GM12873 (cell line): ENCODE measurements at regions not wholly inside any gene's neighbourhood (a gene's known extent, or its start where the extent isn't known, plus 50 kb on each side); places are given as distances from the start of the nearest gene placed in this dataset.

ENCODE experiments used
- CTCF ChIP-seq: IDR thresholded peaks from 2 replicates; pipeline ENCODE4 v1.5.1; 2012; ENCODE audit warnings: low read depth, mild to moderate bottlenecking, moderate library complexity, low read length, control low read depth; ENCODE audit not compliant: insufficient read depth; ENCODE audit errors: missing control alignments

- TF ChIP-seq CTCF, result no peak
Observed at GRCh38 chr9:1538301-1538700, 476.8 kb upstream of the SMARCA2 start.

- TF ChIP-seq CTCF, result no peak
Observed at GRCh38 chr9:1539216-1539615, 475.9 kb upstream of the SMARCA2 start.

- TF ChIP-seq CTCF, result no peak
Observed at GRCh38 chr9:1550636-1551035, 464.5 kb upstream of the SMARCA2 start.

GRCh38 chr9:1554081-1555035 is 460.8 kb upstream of the SMARCA2 start:
- TF ChIP-seq CTCF, result no peak

GRCh38 chr9:1575939-1576338 is 439.2 kb upstream of the SMARCA2 start:
- TF ChIP-seq CTCF, result no peak

GRCh38 chr9:1580215-1580614 is 434.9 kb upstream of the SMARCA2 start:
- no peak for TF ChIP-seq CTCF

- no peak for TF ChIP-seq CTCF
Observed at GRCh38 chr9:1581926-1582325, 433.2 kb upstream of the SMARCA2 start.
